HepG2 (cell line): ENCODE measurements at regions not wholly inside any gene's neighbourhood (a gene's known extent, or its start where the extent isn't known, plus 50 kb on each side); places are given as distances from the start of the nearest gene placed in this dataset.

ENCODE experiments used
- NR1H2 ChIP-seq: sonication (generic); formaldehyde crosslinking; IDR thresholded peaks from 2 replicates; pipeline ENCODE4 v1.8.1; 2022; ENCODE audit warnings: low read depth, missing genetic modification reagents, borderline replicate concordance
- RFX5 ChIP-seq: IDR thresholded peaks from 2 replicates; pipeline ENCODE4 v1.6.1; 2011; ENCODE audit warnings: low read depth, low read length, improper control_type of control experiment
- SETDB1 ChIP-seq: sonication (generic); formaldehyde crosslinking; IDR thresholded peaks from 2 replicates; pipeline ENCODE4 v1.5.1; 2020; ENCODE audit warnings: missing genetic modification reagents, mild to moderate bottlenecking, borderline replicate concordance
- ZHX2 ChIP-seq, 2 experiments: sonication (generic) in 1 of 2; formaldehyde crosslinking in 1 of 2; IDR thresholded peaks; 2 replicates each; pipeline versions ENCODE4 v1.6.1 to v1.9.0; 2014 to 2022; ENCODE audit warnings: antibody characterized with exemption in 1 of 2, borderline replicate concordance in 1 of 2, inconsistent platforms in 1 of 2, low read depth in 1 of 2, missing genetic modification reagents in 1 of 2

DNA sequence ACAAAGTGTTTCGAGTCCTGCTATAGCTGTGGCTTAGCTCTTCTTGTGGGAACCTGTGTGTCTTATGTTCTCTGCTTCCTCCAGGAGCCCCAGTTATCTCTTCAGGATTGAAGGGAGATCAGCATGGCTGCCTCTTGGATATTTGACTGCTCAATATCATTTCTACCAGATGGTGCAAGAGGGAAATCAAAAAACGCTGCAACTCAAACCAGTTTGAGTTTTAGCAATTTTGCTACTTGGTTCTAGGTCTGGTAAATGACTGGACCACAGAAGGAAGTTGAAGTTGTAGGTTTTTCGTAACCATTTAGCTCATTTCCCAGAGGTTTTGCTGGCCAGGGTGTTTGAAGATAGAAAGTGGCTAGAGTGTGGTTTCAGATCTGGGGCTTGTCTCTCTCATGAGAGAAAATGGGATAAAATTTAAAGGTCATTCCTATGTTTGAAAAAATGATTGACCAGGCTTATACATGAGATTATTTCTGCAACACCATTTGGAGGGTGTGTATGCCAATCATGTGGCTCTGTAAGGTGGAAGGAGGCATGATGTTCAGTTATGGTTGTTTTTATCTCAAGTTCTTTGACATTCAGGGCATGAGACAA, 210.4 kb downstream of the SPRY1 start:
- TF ChIP-seq RFX5, result no peak
- no peak for TF ChIP-seq SETDB1
- TF ChIP-seq ZHX2 (IDR thresholded peaks at IDR 0.05; ENCODE audit: low read depth), result no peak
- no peak for TF ChIP-seq ZHX2 (CRISPR knock-in tag; IDR thresholded peaks at IDR 0.05; ENCODE audit: borderline replicate concordance)
- TF ChIP-seq NR1H2 (CRISPR knock-in tag), result no peak
